K562 (cell line): ENCODE measurements at regions not wholly inside any gene's neighbourhood (a gene's known extent, or its start where the extent isn't known, plus 50 kb on each side); places are given as distances from the start of the nearest gene placed in this dataset.

ENCODE experiments used
- ARID1B ChIP-seq: fragments of 450-650 bp; IDR thresholded peaks from 2 replicates; pipeline ENCODE4 v1.6.1; 2016; ENCODE audit warnings: antibody characterized with exemption, mild to moderate bottlenecking, inconsistent platforms
- CREB5 ChIP-seq: fragments of 250-450 bp; sonication (Bioruptor Pico); IDR thresholded peaks from 2 replicates; pipeline ENCODE4 v1.5.0; 2020; ENCODE audit warnings: mild to moderate bottlenecking
- JUNB ChIP-seq: fragments of 450-650 bp; formaldehyde crosslinking; conservative IDR thresholded peaks from 2 replicates; pipeline ENCODE4 v1.4.0; 2020; ENCODE audit warnings: mild to moderate bottlenecking
- NUFIP1 ChIP-seq: fragments of 450-650 bp; IDR thresholded peaks from 2 replicates; pipeline ENCODE4 v1.6.1; 2018; ENCODE audit not compliant: partially characterized antibody
- SRSF3 ChIP-seq: fragments of 200-400 bp; formaldehyde crosslinking; IDR thresholded peaks from 2 replicates; pipeline ENCODE4 v1.6.1; 2016; ENCODE audit warnings: mild to moderate bottlenecking, low read length, moderate library complexity; ENCODE audit not compliant: insufficient read depth
- TFAM ChIP-seq: fragments of 250-450 bp; sonication (Bioruptor Pico); conservative IDR thresholded peaks from 2 replicates; pipeline ENCODE4 v1.5.0; 2021; ENCODE audit warnings: mild to moderate bottlenecking, moderate library complexity
- ZNF239 ChIP-seq: fragments of 250-450 bp; sonication (Bioruptor Pico); IDR thresholded peaks from 2 replicates; pipeline ENCODE4 v1.4.0; 2020; ENCODE audit warnings: mild to moderate bottlenecking
- ZNF707 ChIP-seq: fragments of 250-450 bp; sonication (Bioruptor Pico); conservative IDR thresholded peaks from 2 replicates; pipeline ENCODE4 v1.8.0; 2022; ENCODE audit warnings: inconsistent platforms, mild to moderate bottlenecking, moderate library complexity
- TF ChIP-seq, protein P1 (sequence below): fragments of 150-350 bp; conservative IDR thresholded peaks from 2 replicates; pipeline ENCODE4 v1.6.1; 2014; ENCODE audit warnings: low read length

GRCh38 chr1:56150441-56151215 lies 428.7 kb downstream of the PLPP3 start (continued):
- no peak for TF ChIP-seq CREB5 (CRISPR knock-in tag)
- TF ChIP-seq ZNF239, result no peak
- TF ChIP-seq NUFIP1, result no peak
- TF ChIP-seq TFAM, result no peak
- no peak for TF ChIP-seq JUNB (CRISPR knock-in tag)
- TF ChIP-seq ZNF707 (CRISPR knock-in tag), result no peak
- TF ChIP-seq SRSF3, result no peak
- no peak for TF ChIP-seq ARID1B
- TF ChIP-seq, protein P1, sequence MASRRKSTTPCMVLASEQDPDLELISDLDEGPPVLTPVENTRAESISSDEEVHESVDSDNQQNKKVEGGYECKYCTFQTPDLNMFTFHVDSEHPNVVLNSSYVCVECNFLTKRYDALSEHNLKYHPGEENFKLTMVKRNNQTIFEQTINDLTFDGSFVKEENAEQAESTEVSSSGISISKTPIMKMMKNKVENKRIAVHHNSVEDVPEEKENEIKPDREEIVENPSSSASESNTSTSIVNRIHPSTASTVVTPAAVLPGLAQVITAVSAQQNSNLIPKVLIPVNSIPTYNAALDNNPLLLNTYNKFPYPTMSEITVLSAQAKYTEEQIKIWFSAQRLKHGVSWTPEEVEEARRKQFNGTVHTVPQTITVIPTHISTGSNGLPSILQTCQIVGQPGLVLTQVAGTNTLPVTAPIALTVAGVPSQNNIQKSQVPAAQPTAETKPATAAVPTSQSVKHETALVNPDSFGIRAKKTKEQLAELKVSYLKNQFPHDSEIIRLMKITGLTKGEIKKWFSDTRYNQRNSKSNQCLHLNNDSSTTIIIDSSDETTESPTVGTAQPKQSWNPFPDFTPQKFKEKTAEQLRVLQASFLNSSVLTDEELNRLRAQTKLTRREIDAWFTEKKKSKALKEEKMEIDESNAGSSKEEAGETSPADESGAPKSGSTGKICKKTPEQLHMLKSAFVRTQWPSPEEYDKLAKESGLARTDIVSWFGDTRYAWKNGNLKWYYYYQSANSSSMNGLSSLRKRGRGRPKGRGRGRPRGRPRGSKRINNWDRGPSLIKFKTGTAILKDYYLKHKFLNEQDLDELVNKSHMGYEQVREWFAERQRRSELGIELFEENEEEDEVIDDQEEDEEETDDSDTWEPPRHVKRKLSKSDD, result no peak
